ENCODE measurements at regions not wholly inside any gene's neighbourhood (a gene's known extent, or its start where the extent isn't known, plus 50 kb on each side); places are given as distances from the start of the nearest gene placed in this dataset.
A peak's percentile ranks its signal among the peaks of the same experiment; 100 is the strongest.
"Not testable (repeated sequence)": the region's sequence is repeated elsewhere in the genome, so short reads cannot be mapped to it uniquely, and the experiment has no call there.

GRCh38 chr10:31207636-31208035 is 111.4 kb upstream of the ZEB1 start:
- no peak for DNase-seq (ENCODE audit: low read depth, low spot score)
- in situ Hi-C loops (cut with HindIII; ENCODE audit: low pct_unique_long_range_greater_than_20kb, low sequenced_read_pairs), result no loop called here

GRCh38 chr10:31209478-31209877 is 109.5 kb upstream of the ZEB1 start:
- in situ Hi-C loops (cut with HindIII; ENCODE audit: low pct_unique_long_range_greater_than_20kb, low sequenced_read_pairs), result no loop called here
- DNase-seq (ENCODE audit: low read depth, low spot score), result no peak

- in situ Hi-C loops (cut with HindIII; ENCODE audit: low pct_unique_long_range_greater_than_20kb, low sequenced_read_pairs), result no loop called here
- DNase-seq (ENCODE audit: low read depth, low spot score), result no peak
Measured at GRCh38 chr10:31210190-31210589, 108.8 kb upstream of the ZEB1 start.

GRCh38 chr10:31213959-31214358 is 105.1 kb upstream of the ZEB1 start:
- in situ Hi-C loops (cut with HindIII; ENCODE audit: low pct_unique_long_range_greater_than_20kb, low sequenced_read_pairs), result no loop called here
- DNase-seq (ENCODE audit: low read depth, low spot score), result no peak

- in situ Hi-C loops (cut with HindIII; ENCODE audit: low pct_unique_long_range_greater_than_20kb, low sequenced_read_pairs), result no loop called here
- no peak for DNase-seq (ENCODE audit: low read depth, low spot score)
Measured at GRCh38 chr10:31215052-31215451, 104.0 kb upstream of the ZEB1 start.

- DNase-seq (ENCODE audit: low read depth, low spot score), result no peak
- in situ Hi-C loops (cut with HindIII; ENCODE audit: low pct_unique_long_range_greater_than_20kb, low sequenced_read_pairs), result no loop called here
Measured at GRCh38 chr10:31219306-31219705, 99.7 kb upstream of the ZEB1 start.

GRCh38 chr10:31228780-31229179 is 90.2 kb upstream of the ZEB1 start:
- in situ Hi-C loops (cut with HindIII; ENCODE audit: low pct_unique_long_range_greater_than_20kb, low sequenced_read_pairs); DNase-seq (ENCODE audit: low read depth, low spot score): not testable (repeated sequence)

- in situ Hi-C loops (cut with HindIII; ENCODE audit: low pct_unique_long_range_greater_than_20kb, low sequenced_read_pairs), result no loop called here
- no peak for DNase-seq (ENCODE audit: low read depth, low spot score)
Measured at GRCh38 chr10:31239961-31240360, 79.1 kb upstream of the ZEB1 start.

- in situ Hi-C loops (cut with HindIII; ENCODE audit: low pct_unique_long_range_greater_than_20kb, low sequenced_read_pairs), result no loop called here
- DNase-seq (ENCODE audit: low read depth, low spot score), result peak; percentile 9
Measured at GRCh38 chr10:31242902-31243301, 76.1 kb upstream of the ZEB1 start.

GRCh38 chr10:31251118-31251517 is 67.9 kb upstream of the ZEB1 start:
- DNase-seq (ENCODE audit: low read depth, low spot score); in situ Hi-C loops (cut with HindIII; ENCODE audit: low pct_unique_long_range_greater_than_20kb, low sequenced_read_pairs): not testable (repeated sequence)

- DNase-seq (ENCODE audit: low read depth, low spot score), result no peak
- in situ Hi-C loops (cut with HindIII; ENCODE audit: low pct_unique_long_range_greater_than_20kb, low sequenced_read_pairs), result no loop called here
Measured at GRCh38 chr10:31253237-31253636, 65.8 kb upstream of the ZEB1 start.

GRCh38 chr10:31261511-31262311 is 57.3 kb upstream of the ZEB1 start:
- no peak for DNase-seq (ENCODE audit: low read depth, low spot score)
- in situ Hi-C loops (cut with HindIII; ENCODE audit: low pct_unique_long_range_greater_than_20kb, low sequenced_read_pairs), result no loop called here

- in situ Hi-C loops (cut with HindIII; ENCODE audit: low pct_unique_long_range_greater_than_20kb, low sequenced_read_pairs), result no loop called here
- no peak for DNase-seq (ENCODE audit: low read depth, low spot score)
Measured at GRCh38 chr10:31262672-31263071, 56.3 kb upstream of the ZEB1 start.

GRCh38 chr10:31263903-31264302 is 55.1 kb upstream of the ZEB1 start:
- in situ Hi-C loops (cut with HindIII; ENCODE audit: low pct_unique_long_range_greater_than_20kb, low sequenced_read_pairs), result no loop called here
- no peak for DNase-seq (ENCODE audit: low read depth, low spot score)

- in situ Hi-C loops (cut with HindIII; ENCODE audit: low pct_unique_long_range_greater_than_20kb, low sequenced_read_pairs), result no loop called here
- no peak for DNase-seq (ENCODE audit: low read depth, low spot score)
Measured at GRCh38 chr10:31268444-31269303, 50.3 kb upstream of the ZEB1 start.
